ENCODE measurements at regions not wholly inside any gene's neighbourhood (a gene's known extent, or its start where the extent isn't known, plus 50 kb on each side); places are given as distances from the start of the nearest gene placed in this dataset.

DNA sequence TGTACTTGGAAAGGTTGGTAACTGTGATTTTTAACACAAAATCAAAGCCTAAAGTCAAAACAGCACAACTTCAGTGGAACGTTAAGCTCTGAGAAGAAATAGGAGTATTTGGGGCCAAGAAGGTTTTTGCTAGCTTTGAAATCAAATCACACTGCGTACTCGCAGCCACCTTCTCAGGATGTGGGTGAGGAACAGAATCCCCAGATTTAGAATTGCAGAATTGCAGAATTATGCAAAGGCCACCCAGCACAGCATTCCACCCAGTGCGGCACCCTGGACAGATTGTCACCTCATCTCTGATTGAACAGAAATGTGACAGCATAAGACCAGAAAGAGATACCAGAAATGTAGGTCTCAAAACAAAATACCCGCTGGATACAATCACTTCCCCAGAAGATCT is 181.1 kb downstream of the DHX15 start:
- TF ChIP-seq, protein P1, sequence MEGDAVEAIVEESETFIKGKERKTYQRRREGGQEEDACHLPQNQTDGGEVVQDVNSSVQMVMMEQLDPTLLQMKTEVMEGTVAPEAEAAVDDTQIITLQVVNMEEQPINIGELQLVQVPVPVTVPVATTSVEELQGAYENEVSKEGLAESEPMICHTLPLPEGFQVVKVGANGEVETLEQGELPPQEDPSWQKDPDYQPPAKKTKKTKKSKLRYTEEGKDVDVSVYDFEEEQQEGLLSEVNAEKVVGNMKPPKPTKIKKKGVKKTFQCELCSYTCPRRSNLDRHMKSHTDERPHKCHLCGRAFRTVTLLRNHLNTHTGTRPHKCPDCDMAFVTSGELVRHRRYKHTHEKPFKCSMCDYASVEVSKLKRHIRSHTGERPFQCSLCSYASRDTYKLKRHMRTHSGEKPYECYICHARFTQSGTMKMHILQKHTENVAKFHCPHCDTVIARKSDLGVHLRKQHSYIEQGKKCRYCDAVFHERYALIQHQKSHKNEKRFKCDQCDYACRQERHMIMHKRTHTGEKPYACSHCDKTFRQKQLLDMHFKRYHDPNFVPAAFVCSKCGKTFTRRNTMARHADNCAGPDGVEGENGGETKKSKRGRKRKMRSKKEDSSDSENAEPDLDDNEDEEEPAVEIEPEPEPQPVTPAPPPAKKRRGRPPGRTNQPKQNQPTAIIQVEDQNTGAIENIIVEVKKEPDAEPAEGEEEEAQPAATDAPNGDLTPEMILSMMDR (IDR thresholded peaks at IDR 0.05), result no peak
- TF ChIP-seq POLR2A (IDR thresholded peaks at IDR 0.05), result no peak
